Endothelial cell of umbilical vein (primary cell): ENCODE measurements at regions not wholly inside any gene's neighbourhood (a gene's known extent, or its start where the extent isn't known, plus 50 kb on each side); places are given as distances from the start of the nearest gene placed in this dataset.

Experiments
- BruUV-seq: library from RNA; stranded (reverse); fragments of 400-500 nt; replicated peaks from 2 replicates; lab custom pipeline; 2021; lab: Mats Ljungman, UMichigan
- CTCF ChIA-PET: fragments of 300-600, 350-600 bp; sonication (Branson Sonifier 250); formaldehyde crosslinking; loops from one replicate; lab custom pipeline; 2021; ENCODE audit warnings: antibody characterized with exemption, inconsistent platforms; lab: Charles Lee
- POLR2A ChIA-PET: fragments of 300-600, 350-600 bp; sonication (Branson Sonifier 250); formaldehyde crosslinking; loops from one replicate; lab custom pipeline; 2021; ENCODE audit warnings: antibody characterized with exemption, inconsistent platforms; lab: Charles Lee
- DNase-seq: peaks from one replicate; pipeline ENCODE4 v3.0.0-alpha.2; 2011; ENCODE audit warnings: low read depth, low spot score
- FAIRE-seq: peaks from 2 replicates; lab custom pipeline; 2011; peaks lifted over from hg19 to GRCh38; lab: Jason Lieb, UNC
- H2AFZ ChIP-seq: 2 replicates; pipeline ENCODE4 v1.6.0; 2012; ENCODE audit warnings: low read depth, low read length, control low read depth, inconsistent platforms
- H3K27ac ChIP-seq: 2 replicates; pipeline ENCODE4 v1.5.1; 2011; ENCODE audit warnings: low read depth, mild to moderate bottlenecking, control low read depth, low read length, moderate library complexity; ENCODE audit not compliant: insufficient read depth
- H3K27me3 ChIP-seq, 2 experiments: 2 replicates each; pipeline versions ENCODE4 v1.6.0 to v1.6.1; 2011; ENCODE audit warnings: low read length in 2 of 2, mixed read lengths in 1 of 2; ENCODE audit not compliant: control insufficient read depth in 2 of 2, insufficient read depth in 2 of 2
- H3K36me3 ChIP-seq, 2 experiments: 2 replicates in 1 of 2; 3 replicates in 1 of 2; pipeline ENCODE4 v1.5.1; 2011; ENCODE audit warnings: low read length in 2 of 2, mild to moderate bottlenecking in 1 of 2, moderate library complexity in 1 of 2; ENCODE audit not compliant: control insufficient read depth in 2 of 2, insufficient read depth in 2 of 2; ENCODE audit errors: extremely low read depth in 1 of 2
- H3K4me1 ChIP-seq: 3 replicates; pipeline ENCODE4 v1.5.1; 2011; ENCODE audit warnings: mild to moderate bottlenecking, low read length; ENCODE audit not compliant: control insufficient read depth, insufficient read depth; ENCODE audit errors: extremely low read depth
- H3K4me2 ChIP-seq: 2 replicates; pipeline ENCODE4 v1.6.1; 2011; ENCODE audit warnings: low read length, control low read depth, mixed read lengths; ENCODE audit not compliant: insufficient read depth
- H3K4me3 ChIP-seq, 3 experiments: fragments of 200-600 bp in 1 of 3; sonication (generic), shearing (Covaris generic) in 1 of 3; replicated peaks in 1 of 3; 2 replicates each; pipeline ENCODE4 v1.5.1; 2011 to 2016; ENCODE audit warnings: control low read depth in 3 of 3, low read length in 3 of 3, mild to moderate bottlenecking in 2 of 3, inconsistent platforms in 1 of 3, low read depth in 1 of 3, moderate library complexity in 1 of 3; ENCODE audit not compliant: insufficient read depth in 1 of 3
- H3K79me2 ChIP-seq: 2 replicates; pipeline ENCODE4 v1.6.0; 2012; ENCODE audit warnings: low read length, inconsistent platforms; ENCODE audit not compliant: control insufficient read depth, insufficient read depth
- H3K9ac ChIP-seq: replicated peaks from 2 replicates; pipeline ENCODE3; 2011; ENCODE audit warnings: low read length, control low read depth; ENCODE audit not compliant: insufficient read depth; ENCODE audit errors: extremely low read depth
- H3K9me1 ChIP-seq: replicated peaks from 3 replicates; pipeline ENCODE4 v1.6.0; 2011; ENCODE audit warnings: mild to moderate bottlenecking, low read length; ENCODE audit not compliant: control insufficient read depth, insufficient read depth; ENCODE audit errors: extremely low read depth
- H3K9me3 ChIP-seq: replicated peaks from 2 replicates; pipeline ENCODE4 v1.5.1; 2012; ENCODE audit warnings: low read length, inconsistent platforms; ENCODE audit not compliant: control insufficient read depth, insufficient read depth
- H4K20me1 ChIP-seq: replicated peaks from 2 replicates; pipeline ENCODE3; 2011; ENCODE audit warnings: mild to moderate bottlenecking, low read length; ENCODE audit not compliant: control insufficient read depth, insufficient read depth; ENCODE audit errors: extremely low read depth
- EZH2 ChIP-seq: IDR thresholded peaks from 2 replicates; pipeline ENCODE4 v1.6.1; 2012; ENCODE audit warnings: borderline replicate concordance, low read depth, mild to moderate bottlenecking, moderate library complexity, low read length, inconsistent platforms; ENCODE audit not compliant: severe bottlenecking
- FOS ChIP-seq: IDR thresholded peaks from 2 replicates; pipeline ENCODE4 v1.6.1; 2011; ENCODE audit warnings: mild to moderate bottlenecking, low read length, moderate library complexity, borderline replicate concordance; ENCODE audit not compliant: insufficient read depth
- GATA2 ChIP-seq: IDR thresholded peaks from 2 replicates; pipeline ENCODE4 v1.7.0; 2011; ENCODE audit warnings: low read depth, mild to moderate bottlenecking, moderate library complexity, mixed read lengths, low read length; ENCODE audit not compliant: insufficient read length, insufficient read depth
- JUN ChIP-seq: IDR thresholded peaks from 2 replicates; pipeline ENCODE4 v1.6.1; 2011; ENCODE audit warnings: borderline replicate concordance, low read depth; ENCODE audit not compliant: insufficient read length, insufficient read depth
- MYC ChIP-seq: IDR thresholded peaks from one replicate; pipeline ENCODE4 v1.6.1; 2011; ENCODE audit warnings: mild to moderate bottlenecking, low read depth, low read length
- POLR2A ChIP-seq: IDR thresholded peaks from 2 replicates; pipeline ENCODE4 v1.6.1; 2012; ENCODE audit warnings: low read depth, mild to moderate bottlenecking, control low read depth, low read length
- POLR2AphosphoS5 ChIP-seq: IDR thresholded peaks from 2 replicates; pipeline ENCODE4 v1.6.1; 2012; ENCODE audit warnings: low read depth, mild to moderate bottlenecking, control low read depth, low read length, moderate library complexity; ENCODE audit not compliant: insufficient read depth
- dilution Hi-C: fragments of 300-500 bp; cut with MboI; formaldehyde crosslinking; loops from one replicate; pipeline ENCODE4 v1.15.0; 2019; ENCODE audit warnings: low sequenced_read_pairs; ENCODE audit not compliant: extremely low pct_ligation_motif_present
- intact Hi-C: fragments of 100-400 bp; cut with micrococcal nuclease; formaldehyde crosslinking; loops from one replicate; pipeline ENCODE4 v1.10.0; 2022
- TF ChIP-seq, protein P1 (sequence below): IDR thresholded peaks from 2 replicates; pipeline ENCODE4 v1.6.1; 2011; ENCODE audit not compliant: insufficient read depth, insufficient read length
- TF ChIP-seq, protein P2 (sequence below), 2 donors: IDR thresholded peaks; 1 replicate in 1 of 2; 2 replicates in 1 of 2; pipeline ENCODE4 v1.5.1; 2011; ENCODE audit warnings: low read length in 2 of 2, mild to moderate bottlenecking in 2 of 2, moderate library complexity in 2 of 2, control low read depth in 1 of 2, inconsistent platforms in 1 of 2, low read depth in 1 of 2; ENCODE audit not compliant: insufficient read depth in 1 of 2; ENCODE audit errors: extremely low read depth in 1 of 2

DNA sequence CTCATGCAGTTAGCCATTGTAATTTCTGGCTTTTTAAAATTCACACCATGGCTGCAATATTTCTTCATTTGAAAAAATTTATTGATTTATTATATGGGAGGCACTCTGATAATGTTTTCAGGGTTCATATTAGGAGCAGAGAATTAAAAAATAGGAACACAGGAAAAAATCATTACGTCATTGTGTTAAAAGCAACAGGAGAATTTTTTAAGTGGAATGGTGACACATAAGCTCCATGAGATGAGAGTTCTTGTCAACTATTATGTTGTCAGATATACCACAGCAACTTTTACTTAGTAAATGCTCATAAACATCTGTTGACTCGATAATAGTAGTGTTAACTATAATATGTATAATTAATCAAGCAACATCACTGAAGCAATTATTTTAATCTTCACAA, 400.1 kb downstream of the TDRD3 start:
- no peaks in the 10 kb centered on the region for H3K36me3 ChIP-seq
- H3K9ac ChIP-seq, result no peak overlapping the region
- dilution Hi-C loops, result no loop called here
- no peaks in the 10 kb centered on the region for H4K20me1 ChIP-seq
- TF ChIP-seq GATA2 (no peak), FOS (no peak), JUN (no peak), MYC (no peak), EZH2 (no peak), POLR2AphosphoS5 (no peak), POLR2A (no peak)
- TF ChIP-seq, protein P1, sequence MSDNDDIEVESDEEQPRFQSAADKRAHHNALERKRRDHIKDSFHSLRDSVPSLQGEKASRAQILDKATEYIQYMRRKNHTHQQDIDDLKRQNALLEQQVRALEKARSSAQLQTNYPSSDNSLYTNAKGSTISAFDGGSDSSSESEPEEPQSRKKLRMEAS, result no peak
- TF ChIP-seq, protein P2, sequence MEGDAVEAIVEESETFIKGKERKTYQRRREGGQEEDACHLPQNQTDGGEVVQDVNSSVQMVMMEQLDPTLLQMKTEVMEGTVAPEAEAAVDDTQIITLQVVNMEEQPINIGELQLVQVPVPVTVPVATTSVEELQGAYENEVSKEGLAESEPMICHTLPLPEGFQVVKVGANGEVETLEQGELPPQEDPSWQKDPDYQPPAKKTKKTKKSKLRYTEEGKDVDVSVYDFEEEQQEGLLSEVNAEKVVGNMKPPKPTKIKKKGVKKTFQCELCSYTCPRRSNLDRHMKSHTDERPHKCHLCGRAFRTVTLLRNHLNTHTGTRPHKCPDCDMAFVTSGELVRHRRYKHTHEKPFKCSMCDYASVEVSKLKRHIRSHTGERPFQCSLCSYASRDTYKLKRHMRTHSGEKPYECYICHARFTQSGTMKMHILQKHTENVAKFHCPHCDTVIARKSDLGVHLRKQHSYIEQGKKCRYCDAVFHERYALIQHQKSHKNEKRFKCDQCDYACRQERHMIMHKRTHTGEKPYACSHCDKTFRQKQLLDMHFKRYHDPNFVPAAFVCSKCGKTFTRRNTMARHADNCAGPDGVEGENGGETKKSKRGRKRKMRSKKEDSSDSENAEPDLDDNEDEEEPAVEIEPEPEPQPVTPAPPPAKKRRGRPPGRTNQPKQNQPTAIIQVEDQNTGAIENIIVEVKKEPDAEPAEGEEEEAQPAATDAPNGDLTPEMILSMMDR (IDR thresholded peaks at IDR 0.05; ENCODE audit: extremely low read depth in 1 of 2, insufficient read depth in 1 of 2, low read depth in 1 of 2, low read length in 2 of 2), result no peak
- H3K4me2 ChIP-seq, result no peak overlapping the region
- CTCF ChIA-PET, result no interaction called here
- no TSS peak for BruUV-seq
- FAIRE-seq, result no peak
- H3K4me1 ChIP-seq, result no peaks in the 10 kb centered on the region
- H3K27ac ChIP-seq, result no peak overlapping the region
- H3K9me3 ChIP-seq, result no peaks in the 10 kb centered on the region
- no peaks in the 10 kb centered on the region for H3K79me2 ChIP-seq
- no peak overlapping the region for H2AFZ ChIP-seq
- POLR2A ChIA-PET, result no interaction called here
- intact Hi-C loops, result no loop called here
- no peaks in the 10 kb centered on the region for H3K27me3 ChIP-seq
- no peak for DNase-seq
- no peak overlapping the region for H3K4me3 ChIP-seq
- no peaks in the 10 kb centered on the region for H3K9me1 ChIP-seq
